Chondrocyte (in vitro differentiated cells): ENCODE measurements at regions not wholly inside any gene's neighbourhood (a gene's known extent, or its start where the extent isn't known, plus 50 kb on each side); places are given as distances from the start of the nearest gene placed in this dataset.

Experiments
- DNase-seq: peaks from one replicate; pipeline ENCODE4 v3.0.0; 2021; ENCODE audit warnings: mixed read lengths, low spot score
- H3K27ac Mint-ChIP-seq: one replicate; pipeline ENCODE4 v1.8.0; 2021; ENCODE audit warnings: mild to moderate bottlenecking, moderate library complexity, mixed read lengths; ENCODE audit not compliant: unreplicated experiment
- H3K27me3 Mint-ChIP-seq: 2 replicates; pipeline ENCODE4 v1.8.0; 2021; ENCODE audit warnings: low read depth, mixed read lengths
- H3K36me3 Mint-ChIP-seq: 2 replicates; pipeline ENCODE4 v1.8.0; 2021; ENCODE audit warnings: low read depth, mixed read lengths
- H3K4me1 Mint-ChIP-seq: 2 replicates; pipeline ENCODE4 v1.8.0; 2021; ENCODE audit warnings: low read depth, mild to moderate bottlenecking, mixed read lengths
- H3K4me3 Mint-ChIP-seq: one replicate; pipeline ENCODE4 v1.8.0; 2021; ENCODE audit warnings: mild to moderate bottlenecking, moderate library complexity, mixed read lengths; ENCODE audit not compliant: unreplicated experiment
- H3K9me3 Mint-ChIP-seq: 2 replicates; pipeline ENCODE4 v1.8.0; 2021; ENCODE audit warnings: low read depth, mixed read lengths
- CTCF ChIP-seq: fragments of 200-600 bp; sonication (generic); IDR thresholded peaks from 2 replicates; pipeline ENCODE4 v1.5.0; 2021; ENCODE audit warnings: antibody characterized with exemption, mild to moderate bottlenecking, moderate library complexity

- Mint-ChIP-seq H3K27me3 (peaks cover 2% of the 10 kb centered on the region), H3K4me3 (no peak overlapping the region), H3K4me1 (no peaks in the 10 kb centered on the region), H3K36me3 (no peaks in the 10 kb centered on the region), H3K27ac (no peak overlapping the region), H3K9me3 (no peaks in the 10 kb centered on the region)
- no peak for DNase-seq
- TF ChIP-seq CTCF, result no peak
Observed at GRCh38 chr3:74343391-74343790, 271.1 kb downstream of the CNTN3 start.

- no peak for DNase-seq
- H3K4me1 Mint-ChIP-seq, result no peaks in the 10 kb centered on the region
- peaks cover 2% of the 10 kb centered on the region for H3K27me3 Mint-ChIP-seq
- no peaks in the 10 kb centered on the region for H3K36me3 Mint-ChIP-seq
- H3K27ac Mint-ChIP-seq, result no peak overlapping the region
- H3K9me3 Mint-ChIP-seq, result no peaks in the 10 kb centered on the region
- H3K4me3 Mint-ChIP-seq, result no peak overlapping the region
- TF ChIP-seq CTCF, result no peak
Observed at GRCh38 chr3:74338998-74339397, 275.5 kb downstream of the CNTN3 start.

DNA sequence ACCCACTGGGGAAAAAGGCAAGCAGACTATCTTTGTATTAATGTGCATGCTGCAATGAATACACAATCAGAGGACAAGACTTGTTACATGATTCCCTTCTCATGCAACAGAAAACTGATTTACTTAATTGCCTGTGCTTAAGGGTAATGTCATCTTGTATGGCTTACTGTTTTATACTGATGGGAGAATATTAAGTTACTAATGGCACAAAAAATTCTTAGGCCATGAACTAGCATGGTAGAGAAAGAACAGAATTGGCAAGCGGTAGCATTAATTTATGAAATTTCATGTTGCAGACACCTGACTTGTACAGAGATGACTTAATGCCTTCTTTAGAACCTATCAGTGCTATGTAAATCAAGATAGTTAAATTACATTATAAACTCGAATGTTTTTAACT, 282.3 kb downstream of the CNTN3 start:
- no peaks in the 10 kb centered on the region for H3K4me1 Mint-ChIP-seq

DNA sequence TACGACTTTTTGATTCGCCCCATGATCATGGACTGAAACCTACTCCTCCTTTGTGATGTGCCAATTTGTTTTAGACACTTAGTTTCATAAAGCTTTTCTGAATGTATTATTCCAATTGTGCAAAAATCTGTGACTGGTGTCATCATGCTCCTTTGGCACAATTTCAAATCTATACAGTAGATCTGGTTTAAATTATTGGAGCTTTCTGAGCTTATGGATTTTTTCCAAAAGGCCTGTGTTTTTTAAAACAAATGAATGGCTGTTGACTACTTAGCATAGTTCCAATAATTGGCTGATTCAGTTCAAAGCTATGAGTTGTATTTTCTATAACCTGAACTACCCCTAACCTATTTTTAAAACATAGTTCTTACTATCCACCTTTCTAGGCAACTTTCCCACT, 282.7 kb downstream of the CNTN3 start:
- DNase-seq, result no peak
- H3K36me3 Mint-ChIP-seq, result peaks cover 1% of the 10 kb centered on the region
- no peaks in the 10 kb centered on the region for H3K27me3 Mint-ChIP-seq
- H3K4me1 Mint-ChIP-seq, result no peaks in the 10 kb centered on the region
- peaks cover 3% of the 10 kb centered on the region for H3K9me3 Mint-ChIP-seq
- no peak overlapping the region for H3K27ac Mint-ChIP-seq
- no peak overlapping the region for H3K4me3 Mint-ChIP-seq
- no peak for TF ChIP-seq CTCF

More for the DNA sequence above, 282.3 kb downstream of the CNTN3 start:
- Mint-ChIP-seq H3K9me3 (peaks cover 3% of the 10 kb centered on the region), H3K27me3 (no peaks in the 10 kb centered on the region), H3K4me3 (no peak overlapping the region), H3K27ac (no peak overlapping the region), H3K36me3 (peaks cover 1% of the 10 kb centered on the region)
- no peak for DNase-seq
- TF ChIP-seq CTCF, result no peak

DNA sequence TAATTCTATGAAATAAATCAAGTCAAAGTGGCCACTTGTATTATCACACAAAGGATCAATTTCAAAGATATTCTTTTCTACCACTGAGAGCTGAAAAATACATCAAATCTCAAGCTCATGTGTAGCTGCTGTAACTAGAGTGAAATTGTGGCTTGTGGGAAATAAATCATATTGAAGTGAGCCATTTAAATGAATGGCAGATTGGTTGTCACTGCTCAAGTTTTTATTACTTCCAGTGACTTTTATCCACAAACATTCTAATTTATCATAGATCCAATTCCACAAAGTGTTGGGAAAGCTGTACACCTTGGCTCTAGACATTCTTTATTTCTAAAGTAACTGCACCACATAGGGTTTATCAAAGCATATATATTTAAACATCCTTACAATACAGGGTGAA, 285.4 kb downstream of the CNTN3 start:
- Mint-ChIP-seq H3K9me3 (peaks cover 3% of the 10 kb centered on the region), H3K4me1 (no peaks in the 10 kb centered on the region), H3K4me3 (no peak overlapping the region), H3K27me3 (no peaks in the 10 kb centered on the region), H3K36me3 (peaks cover 1% of the 10 kb centered on the region), H3K27ac (no peak overlapping the region)
- no peak for DNase-seq
- no peak for TF ChIP-seq CTCF
